BE2C (cell line): ENCODE measurements at regions not wholly inside any gene's neighbourhood (a gene's known extent, or its start where the extent isn't known, plus 50 kb on each side); places are given as distances from the start of the nearest gene placed in this dataset.
A peak's percentile ranks its signal among the peaks of the same experiment; 100 is the strongest.

Source experiments
- DNase-seq: peaks from one replicate; pipeline ENCODE4 v3.0.0-alpha.2; 2020
- H3K27me3 ChIP-seq: fragments of 250-450 bp; sonication (Bioruptor Pico); 2 replicates; pipeline ENCODE4 v1.5.1; 2020; ENCODE audit warnings: mild to moderate bottlenecking
- H3K36me3 ChIP-seq: fragments of 250-450 bp; sonication (Bioruptor Pico); 2 replicates; pipeline ENCODE4 v1.5.1; 2020; ENCODE audit warnings: mild to moderate bottlenecking
- H3K4me1 ChIP-seq: fragments of 250-450 bp; sonication (Bioruptor Pico); 2 replicates; pipeline ENCODE4 v1.5.1; 2020
- H3K4me3 ChIP-seq: 2 replicates; pipeline ENCODE4 v1.5.1; 2011; ENCODE audit warnings: low read depth, low read length
- H3K9me3 ChIP-seq: fragments of 250-450 bp; sonication (Bioruptor Pico); 2 replicates; pipeline ENCODE4 v1.5.1; 2020
- CTCF ChIP-seq: IDR thresholded peaks from 2 replicates; pipeline ENCODE4 v1.5.1; 2012; ENCODE audit warnings: mild to moderate bottlenecking, low read depth, low read length

GRCh38 chr3:18579661-18580060, 154.5 kb upstream of the SATB1 start:
- no peaks in the 10 kb centered on the region for H3K36me3 ChIP-seq
- no peaks in the 10 kb centered on the region for H3K9me3 ChIP-seq
- no peak for TF ChIP-seq CTCF
- no peaks in the 10 kb centered on the region for H3K27me3 ChIP-seq
- H3K4me3 ChIP-seq = no peak overlapping the region
- H3K4me1 ChIP-seq = no peaks in the 10 kb centered on the region
- no peak for DNase-seq

- DNase-seq = no peak
- H3K27me3 ChIP-seq = no peaks in the 10 kb centered on the region
- H3K4me3 ChIP-seq = no peak overlapping the region
- no peaks in the 10 kb centered on the region for H3K9me3 ChIP-seq
- TF ChIP-seq CTCF = no peak
- no peaks in the 10 kb centered on the region for H3K4me1 ChIP-seq
- H3K36me3 ChIP-seq = no peaks in the 10 kb centered on the region
Observed at GRCh38 chr3:18575573-18575972, 150.4 kb upstream of the SATB1 start.

GRCh38 chr3:18572809-18573208, 147.7 kb upstream of the SATB1 start:
- Histone ChIP-seq H3K27me3 (no peaks in the 10 kb centered on the region), H3K36me3 (no peaks in the 10 kb centered on the region), H3K4me1 (no peaks in the 10 kb centered on the region), H3K4me3 (no peak overlapping the region), H3K9me3 (no peaks in the 10 kb centered on the region)
- no peak for DNase-seq
- TF ChIP-seq CTCF = no peak

GRCh38 chr3:18567293-18567692, 142.2 kb upstream of the SATB1 start:
- H3K4me3 ChIP-seq = no peak overlapping the region
- no peaks in the 10 kb centered on the region for H3K4me1 ChIP-seq
- no peaks in the 10 kb centered on the region for H3K9me3 ChIP-seq
- H3K27me3 ChIP-seq = no peaks in the 10 kb centered on the region
- DNase-seq = no peak
- H3K36me3 ChIP-seq = no peaks in the 10 kb centered on the region
- TF ChIP-seq CTCF = no peak

GRCh38 chr3:18562364-18563154, 137.4 kb upstream of the SATB1 start:
- no peaks in the 10 kb centered on the region for H3K36me3 ChIP-seq
- no peaks in the 10 kb centered on the region for H3K9me3 ChIP-seq
- DNase-seq = no peak
- H3K4me3 ChIP-seq = no peak overlapping the region
- no peaks in the 10 kb centered on the region for H3K27me3 ChIP-seq
- H3K4me1 ChIP-seq = no peaks in the 10 kb centered on the region
- no peak for TF ChIP-seq CTCF

GRCh38 chr3:18559331-18559842, 134.2 kb upstream of the SATB1 start:
- H3K4me3 ChIP-seq = no peak overlapping the region
- no peaks in the 10 kb centered on the region for H3K4me1 ChIP-seq
- DNase-seq = peak; percentile 8
- TF ChIP-seq CTCF = peak; percentile 65
- H3K36me3 ChIP-seq = no peaks in the 10 kb centered on the region
- H3K27me3 ChIP-seq = no peaks in the 10 kb centered on the region
- no peaks in the 10 kb centered on the region for H3K9me3 ChIP-seq
